22Rv1 (cell line): ENCODE measurements at regions not wholly inside any gene's neighbourhood (a gene's known extent, or its start where the extent isn't known, plus 50 kb on each side); places are given as distances from the start of the nearest gene placed in this dataset.

Source experiments
- ZFX ChIP-seq: fragments of 450-650 bp; IDR thresholded peaks from 2 replicates; pipeline ENCODE4 v1.6.1; 2017; ENCODE audit warnings: antibody characterized with exemption, borderline replicate concordance
- TF ChIP-seq, protein P1 (sequence below): fragments of 450-650 bp; IDR thresholded peaks from 2 replicates; pipeline ENCODE4 v1.5.1; 2017; ENCODE audit warnings: mild to moderate bottlenecking

DNA sequence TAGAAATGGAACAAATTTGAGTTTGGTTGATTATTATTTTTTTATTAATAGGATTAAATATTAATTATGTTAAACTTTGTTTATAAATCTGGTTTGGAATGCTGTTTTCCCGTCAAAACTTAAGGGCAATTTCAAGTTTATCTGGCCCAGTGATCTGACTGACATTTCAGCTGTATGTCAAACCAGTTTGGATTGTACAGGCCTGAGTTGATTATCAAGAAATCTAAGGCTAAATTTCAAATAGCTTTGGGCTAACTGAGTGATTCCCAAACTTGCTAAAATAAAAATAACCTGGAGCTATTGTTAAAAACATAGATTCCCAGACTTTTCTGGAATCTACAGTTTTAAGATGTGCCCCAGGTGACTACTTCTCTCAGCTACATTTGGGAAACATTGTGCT lies 65.9 kb upstream of the SPOPL start:
- TF ChIP-seq, protein P1, sequence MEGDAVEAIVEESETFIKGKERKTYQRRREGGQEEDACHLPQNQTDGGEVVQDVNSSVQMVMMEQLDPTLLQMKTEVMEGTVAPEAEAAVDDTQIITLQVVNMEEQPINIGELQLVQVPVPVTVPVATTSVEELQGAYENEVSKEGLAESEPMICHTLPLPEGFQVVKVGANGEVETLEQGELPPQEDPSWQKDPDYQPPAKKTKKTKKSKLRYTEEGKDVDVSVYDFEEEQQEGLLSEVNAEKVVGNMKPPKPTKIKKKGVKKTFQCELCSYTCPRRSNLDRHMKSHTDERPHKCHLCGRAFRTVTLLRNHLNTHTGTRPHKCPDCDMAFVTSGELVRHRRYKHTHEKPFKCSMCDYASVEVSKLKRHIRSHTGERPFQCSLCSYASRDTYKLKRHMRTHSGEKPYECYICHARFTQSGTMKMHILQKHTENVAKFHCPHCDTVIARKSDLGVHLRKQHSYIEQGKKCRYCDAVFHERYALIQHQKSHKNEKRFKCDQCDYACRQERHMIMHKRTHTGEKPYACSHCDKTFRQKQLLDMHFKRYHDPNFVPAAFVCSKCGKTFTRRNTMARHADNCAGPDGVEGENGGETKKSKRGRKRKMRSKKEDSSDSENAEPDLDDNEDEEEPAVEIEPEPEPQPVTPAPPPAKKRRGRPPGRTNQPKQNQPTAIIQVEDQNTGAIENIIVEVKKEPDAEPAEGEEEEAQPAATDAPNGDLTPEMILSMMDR, result no peak
- TF ChIP-seq ZFX, result no peak
